B cell (primary cell): ENCODE measurements at regions not wholly inside any gene's neighbourhood (a gene's known extent, or its start where the extent isn't known, plus 50 kb on each side); places are given as distances from the start of the nearest gene placed in this dataset.

Experiments used
- CTCF ChIP-seq: fragments of 200-600 bp; IDR thresholded peaks from one replicate; pipeline ENCODE4 v1.8.0; 2022; ENCODE audit warnings: antibody characterized with exemption, mild to moderate bottlenecking
- EZH2 ChIP-seq: IDR thresholded peaks from 2 replicates; pipeline ENCODE4 v1.6.1; 2012; ENCODE audit warnings: borderline replicate concordance, low read depth, mild to moderate bottlenecking, moderate library complexity, low read length; ENCODE audit not compliant: insufficient read depth, poor library complexity, severe bottlenecking

- TF ChIP-seq CTCF: no peak
- no peak for TF ChIP-seq EZH2
These were observed 79.9 kb upstream of the SYT10 start for GRCh38 chr12:33519566-33519965.
